ENCODE measurements at regions not wholly inside any gene's neighbourhood (a gene's known extent, or its start where the extent isn't known, plus 50 kb on each side); places are given as distances from the start of the nearest gene placed in this dataset.

- Mint-ChIP-seq H3K36me3 (no peaks in the 10 kb centered on the region), H3K4me1 (no peaks in the 10 kb centered on the region), H3K9me3 (peaks cover 2 to 17% (median 5%) of the 10 kb centered on the region in 7 donors), H3K4me3 (no peak overlapping the region), H3K27ac (no peak overlapping the region), H3K27me3 (ENCODE audit: low read depth in 3 of 3) (peaks cover 4 to 10% (median 6%) of the 10 kb centered on the region in 3 donors)
- intact Hi-C loops (cut with micrococcal nuclease) = no loop called here
- Histone ChIP-seq H3K4me1 (ENCODE audit: control insufficient read depth in 1 of 2, insufficient read depth in 2 of 2, low read length in 2 of 2) (no peaks in the 10 kb centered on the region), H3K27ac (ENCODE audit: low read depth in 1 of 2, low read length in 2 of 2) (no peak overlapping the region), H2AFZ (ENCODE audit: insufficient read depth, low read depth, low read length, poor library complexity, severe bottlenecking) (no peak overlapping the region), H3K79me2 (ENCODE audit: insufficient read depth, low read length) (no peaks in the 10 kb centered on the region), H3K4me2 (replicated peaks; ENCODE audit: extremely low read depth, low read length, poor library complexity, severe bottlenecking) (no peak overlapping the region), H3K9me3 (replicated peaks in 1 of 2; ENCODE audit: control insufficient read depth in 1 of 2, insufficient read depth in 1 of 2, low read length in 2 of 2) (peaks cover 0 to 10% of the 10 kb centered on the region in 2 donors), H3K36me3 (replicated peaks in 1 of 2; ENCODE audit: control insufficient read depth in 1 of 2, insufficient read depth in 2 of 2, low read length in 2 of 2) (no peaks in the 10 kb centered on the region), H3K27me3 (ENCODE audit: control insufficient read depth in 2 of 2, insufficient read depth in 2 of 2, low read length in 2 of 2) (peaks cover 0 to 6% of the 10 kb centered on the region in 2 donors), H4K20me1 (ENCODE audit: insufficient read depth, low read length) (no peaks in the 10 kb centered on the region), H3K4me3 (replicated peaks in 1 of 3; ENCODE audit: low read depth in 2 of 3, low read length in 3 of 3) (no peak overlapping the region), H3K9ac (ENCODE audit: insufficient read depth, low read length, poor library complexity, severe bottlenecking) (no peak overlapping the region)
- TF ChIP-seq CTCF (IDR thresholded peaks at IDR 0.05) = no peak
- no peak for DNase-seq
- WGBS (ENCODE audit: insufficient coverage) = 90% methylated on average over 7 of the region's 9 CpGs
Observed at GRCh38 chr16:86424985-86425384, 85.3 kb upstream of the FOXF1 start.

- WGBS (ENCODE audit: insufficient coverage) = 91% methylated on average over 5 of the region's 12 CpGs
Observed at GRCh38 chr16:86426063-86426642, 84.2 kb upstream of the FOXF1 start.

More at GRCh38 chr16:86426063-86426642, 84.2 kb upstream of the FOXF1 start:
- no peaks in the 10 kb centered on the region for H3K79me2 ChIP-seq (ENCODE audit: insufficient read depth, low read length)
- H3K9me3 ChIP-seq (replicated peaks in 1 of 2; ENCODE audit: control insufficient read depth in 1 of 2, insufficient read depth in 1 of 2, low read length in 2 of 2) = peaks cover 0 to 10% of the 10 kb centered on the region in 2 donors
- H3K9ac ChIP-seq (ENCODE audit: insufficient read depth, low read length, poor library complexity, severe bottlenecking) = no peak overlapping the region
- intact Hi-C loops (cut with micrococcal nuclease) = no loop called here
- no peak for TF ChIP-seq CTCF (IDR thresholded peaks at IDR 0.05)
- no peak overlapping the region for H3K4me2 ChIP-seq (replicated peaks; ENCODE audit: extremely low read depth, low read length, poor library complexity, severe bottlenecking)
- peaks cover 0 to 6% of the 10 kb centered on the region in 2 donors for H3K27me3 ChIP-seq (ENCODE audit: control insufficient read depth in 2 of 2, insufficient read depth in 2 of 2, low read length in 2 of 2)
- no peaks in the 10 kb centered on the region for H3K36me3 ChIP-seq (replicated peaks in 1 of 2; ENCODE audit: control insufficient read depth in 1 of 2, insufficient read depth in 2 of 2, low read length in 2 of 2)
- no peak overlapping the region for H2AFZ ChIP-seq (ENCODE audit: insufficient read depth, low read depth, low read length, poor library complexity, severe bottlenecking)
- Mint-ChIP-seq H3K9me3 (peaks cover 0 to 11% (median 5%) of the 10 kb centered on the region in 7 donors), H3K36me3 (no peaks in the 10 kb centered on the region), H3K27ac (no peak overlapping the region), H3K4me1 (no peaks in the 10 kb centered on the region), H3K4me3 (no peak overlapping the region), H3K27me3 (ENCODE audit: low read depth in 3 of 3) (peaks cover 4 to 10% (median 6%) of the 10 kb centered on the region in 3 donors)
- no peak overlapping the region for H3K4me3 ChIP-seq (replicated peaks in 1 of 3; ENCODE audit: low read depth in 2 of 3, low read length in 3 of 3)
- no peaks in the 10 kb centered on the region for H4K20me1 ChIP-seq (ENCODE audit: insufficient read depth, low read length)
- H3K4me1 ChIP-seq (ENCODE audit: control insufficient read depth in 1 of 2, insufficient read depth in 2 of 2, low read length in 2 of 2) = no peaks in the 10 kb centered on the region
- H3K27ac ChIP-seq (ENCODE audit: low read depth in 1 of 2, low read length in 2 of 2) = no peak overlapping the region
- no peak for DNase-seq
